ENCODE measurements at regions not wholly inside any gene's neighbourhood (a gene's known extent, or its start where the extent isn't known, plus 50 kb on each side); places are given as distances from the start of the nearest gene placed in this dataset.
A peak's percentile ranks its signal among the peaks of the same experiment; 100 is the strongest.

DNA sequence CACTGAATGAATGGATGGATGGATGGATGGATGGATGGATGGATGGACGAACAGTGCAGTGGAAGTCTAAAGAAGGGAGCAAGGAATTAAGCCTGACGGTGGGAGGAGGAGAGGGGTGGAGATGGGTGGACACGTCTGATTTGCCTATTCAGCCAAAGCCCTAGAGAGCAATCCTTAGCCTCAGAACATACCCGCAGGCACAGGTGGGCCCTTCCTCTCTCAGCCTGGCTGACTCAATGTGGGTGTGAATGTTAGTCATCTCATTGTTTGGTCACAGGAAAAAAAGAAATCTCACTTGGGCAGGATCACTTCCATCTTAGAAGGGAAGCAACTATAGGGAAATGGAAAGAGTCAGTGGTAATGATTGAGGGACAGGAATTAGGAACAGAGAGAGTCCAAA, 165.9 kb downstream of the PJA1 start (continued):
- TF ChIP-seq ZNF274 (IDR thresholded peaks at IDR 0.05; ENCODE audit: low read length): no peak
- TF ChIP-seq ZNF274 (tag by site-specific recombination; IDR thresholded peaks at IDR 0.05; ENCODE audit: borderline replicate concordance): no peak
- no peak for TF ChIP-seq ZNF660 (tag by site-specific recombination; IDR thresholded peaks at IDR 0.05)
- peak; percentile 40 for TF ChIP-seq EGR2 (tag by site-specific recombination; IDR thresholded peaks at IDR 0.05; ENCODE audit: low read depth)
- TF ChIP-seq REST (tag by site-specific recombination; IDR thresholded peaks at IDR 0.05): no peak
- TF ChIP-seq ZNF354C (tag by site-specific recombination; IDR thresholded peaks at IDR 0.05; ENCODE audit: borderline replicate concordance, low read depth): no peak
- TF ChIP-seq ZNF747 (tag by site-specific recombination; IDR thresholded peaks at IDR 0.05): no peak
- TF ChIP-seq ZNF214 (tag by site-specific recombination; IDR thresholded peaks at IDR 0.05; ENCODE audit: borderline replicate concordance): no peak
- peak; percentile 80; the same call in 1 of the 2 replicates for TF ChIP-seq ZNF692 (tag by site-specific recombination; IDR thresholded peaks at IDR 0.05)
- TF ChIP-seq ZNF391 (tag by site-specific recombination; IDR thresholded peaks at IDR 0.05; ENCODE audit: borderline replicate concordance, low read depth): no peak
- peak; percentile 70; the same call in 1 of the 2 replicates for TF ChIP-seq KLF17 (tag by site-specific recombination; IDR thresholded peaks at IDR 0.05)
- TF ChIP-seq, protein P1, sequence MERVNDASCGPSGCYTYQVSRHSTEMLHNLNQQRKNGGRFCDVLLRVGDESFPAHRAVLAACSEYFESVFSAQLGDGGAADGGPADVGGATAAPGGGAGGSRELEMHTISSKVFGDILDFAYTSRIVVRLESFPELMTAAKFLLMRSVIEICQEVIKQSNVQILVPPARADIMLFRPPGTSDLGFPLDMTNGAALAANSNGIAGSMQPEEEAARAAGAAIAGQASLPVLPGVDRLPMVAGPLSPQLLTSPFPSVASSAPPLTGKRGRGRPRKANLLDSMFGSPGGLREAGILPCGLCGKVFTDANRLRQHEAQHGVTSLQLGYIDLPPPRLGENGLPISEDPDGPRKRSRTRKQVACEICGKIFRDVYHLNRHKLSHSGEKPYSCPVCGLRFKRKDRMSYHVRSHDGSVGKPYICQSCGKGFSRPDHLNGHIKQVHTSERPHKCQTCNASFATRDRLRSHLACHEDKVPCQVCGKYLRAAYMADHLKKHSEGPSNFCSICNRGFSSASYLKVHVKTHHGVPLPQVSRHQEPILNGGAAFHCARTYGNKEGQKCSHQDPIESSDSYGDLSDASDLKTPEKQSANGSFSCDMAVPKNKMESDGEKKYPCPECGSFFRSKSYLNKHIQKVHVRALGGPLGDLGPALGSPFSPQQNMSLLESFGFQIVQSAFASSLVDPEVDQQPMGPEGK (tag by site-specific recombination; IDR thresholded peaks at IDR 0.05): no peak
- TF ChIP-seq PRDM2 (tag by site-specific recombination; IDR thresholded peaks at IDR 0.05; ENCODE audit: borderline replicate concordance): no peak
- peak; percentile 77 for TF ChIP-seq KLF1 (tag by site-specific recombination; IDR thresholded peaks at IDR 0.05)
- peak; percentile 82 for TF ChIP-seq PRDM10 (tag by site-specific recombination; IDR thresholded peaks at IDR 0.05)
- TF ChIP-seq ZNF248 (tag by site-specific recombination; IDR thresholded peaks at IDR 0.05): no peak

Data from HEK293 (cell line).